HepG2 (cell line): ENCODE measurements at regions not wholly inside any gene's neighbourhood (a gene's known extent, or its start where the extent isn't known, plus 50 kb on each side); places are given as distances from the start of the nearest gene placed in this dataset.

ENCODE experiments used
- ATAC-seq: fragments of 200-7000 bp; cut with Tn5 transposase; 3 replicates; pipeline ENCODE4 v1.9.1; 2020; ENCODE audit warnings: mild to moderate bottlenecking, moderate library complexity
- BruUV-seq: library from RNA; stranded (reverse); fragments of 400-500 nt; replicated peaks from 2 replicates; lab custom pipeline; 2021; lab: Mats Ljungman, UMichigan
- CTCF ChIA-PET: fragments of 300-600 bp; formaldehyde crosslinking; extraction: SDS; loops from one replicate; lab custom pipeline; 2021; ENCODE audit warnings: low total read pairs, inconsistent platforms, low intra/inter-chr PET ratio; lab: Yijun Ruan, JAX
- POLR2A ChIA-PET: fragments of 350-600 bp; sonication (Branson Sonifier 250); formaldehyde crosslinking; loops from one replicate; lab custom pipeline; 2020; ENCODE audit warnings: antibody characterized with exemption, inconsistent platforms; lab: Yijun Ruan, JAX
- DNase-seq: peaks from one replicate; pipeline ENCODE4 v3.0.0-alpha.2; 2015; ENCODE audit warnings: low spot score
- FAIRE-seq: peaks from 3 replicates; lab custom pipeline; 2011; peaks lifted over from hg19 to GRCh38; lab: Jason Lieb, UNC
- H2AFZ ChIP-seq: one replicate; pipeline ENCODE4 v1.6.1; 2011; ENCODE audit warnings: low read length, inconsistent platforms
- H3K27ac ChIP-seq: fragments of 300-600 bp; 3 replicates; pipeline ENCODE4 v1.8.0; 2011; ENCODE audit warnings: mixed run types, mild to moderate bottlenecking, mixed read lengths, low read length, inconsistent platforms; ENCODE audit not compliant: insufficient read depth; ENCODE audit errors: extremely low read length
- H3K27me3 ChIP-seq, 2 experiments: fragments of 200-600 bp in 1 of 2; 2 replicates in 1 of 2; 3 replicates in 1 of 2; pipeline versions ENCODE4 v1.6.0 to v1.8.0; 2011; ENCODE audit warnings: low read length in 2 of 2, mild to moderate bottlenecking in 2 of 2, moderate library complexity in 2 of 2, inconsistent platforms in 1 of 2; ENCODE audit not compliant: insufficient read depth in 2 of 2, control insufficient read depth in 1 of 2
- H3K36me3 ChIP-seq, 2 experiments: fragments of 200-600 bp in 1 of 2; replicated peaks in 1 of 2; 2 replicates in 1 of 2; 3 replicates in 1 of 2; pipeline versions ENCODE4 v1.5.1 to v1.8.0; 2011; ENCODE audit warnings: low read length in 2 of 2, inconsistent platforms in 1 of 2; ENCODE audit not compliant: insufficient read depth in 2 of 2, control insufficient read depth in 1 of 2
- H3K4me1 ChIP-seq: 2 replicates; pipeline ENCODE4 v1.5.1; 2012; ENCODE audit warnings: low read length, inconsistent platforms; ENCODE audit not compliant: insufficient read depth
- H3K4me2 ChIP-seq: 2 replicates; pipeline ENCODE4 v1.6.0; 2011; ENCODE audit warnings: low read depth, low read length, inconsistent platforms
- H3K4me3 ChIP-seq, 3 experiments: fragments of 200-600 bp in 1 of 3; sonication (generic), shearing (Covaris generic) in 1 of 3; replicated peaks in 1 of 3; 2 replicates each; pipeline ENCODE4 v1.5.1; 2011 to 2016; ENCODE audit warnings: low read length in 3 of 3, inconsistent platforms in 2 of 3, low read depth in 2 of 3, mild to moderate bottlenecking in 2 of 3, control low read depth in 1 of 3, mixed read lengths in 1 of 3; ENCODE audit not compliant: insufficient read depth in 1 of 3
- H3K79me2 ChIP-seq: one replicate; pipeline ENCODE4 v1.6.1; 2011; ENCODE audit warnings: low read length, inconsistent platforms; ENCODE audit not compliant: insufficient read depth
- H3K9ac ChIP-seq: 2 replicates; pipeline ENCODE4 v1.6.0; 2011; ENCODE audit warnings: mild to moderate bottlenecking, low read depth, low read length, inconsistent platforms; ENCODE audit not compliant: insufficient read depth
- H3K9me3 ChIP-seq: 2 replicates; pipeline ENCODE4 v1.5.1; 2012; ENCODE audit warnings: mild to moderate bottlenecking, low read length
- H4K20me1 ChIP-seq: 2 replicates; pipeline ENCODE4 v1.6.0; 2011; ENCODE audit warnings: inconsistent platforms, mild to moderate bottlenecking, low read length, moderate library complexity; ENCODE audit not compliant: insufficient read depth
- ARNT ChIP-seq: fragments of 450-650 bp; IDR thresholded peaks from 2 replicates; pipeline ENCODE4 v1.6.1; 2017
- DRAP1 ChIP-seq: IDR thresholded peaks from 2 replicates; pipeline ENCODE4 v1.6.1; 2016; ENCODE audit warnings: missing genetic modification reagents, missing compliant biosample characterization
- ELF3 ChIP-seq: IDR thresholded peaks from 2 replicates; pipeline ENCODE4 v1.6.1; 2016; ENCODE audit warnings: missing genetic modification reagents, missing compliant biosample characterization
- HNRNPH1 ChIP-seq: fragments of 200-400 bp; formaldehyde crosslinking; optimal IDR thresholded peaks from 2 replicates; pipeline ENCODE3; 2017; ENCODE audit warnings: mild to moderate bottlenecking, low read depth, low read length
- JDP2 ChIP-seq: sonication (generic); formaldehyde crosslinking; IDR thresholded peaks from 2 replicates; pipeline ENCODE4 v1.8.1; 2022; ENCODE audit warnings: missing genetic modification reagents, borderline replicate concordance
- KDM6A ChIP-seq: IDR thresholded peaks from 2 replicates; pipeline ENCODE4 v1.6.1; 2016; ENCODE audit warnings: low read depth
- KLF12 ChIP-seq: sonication (generic); formaldehyde crosslinking; IDR thresholded peaks from 2 replicates; pipeline ENCODE4 v1.4.0; 2020; ENCODE audit warnings: missing genetic modification reagents, borderline replicate concordance
- KLF16 ChIP-seq, 2 experiments: sonication (generic) in 1 of 2; formaldehyde crosslinking in 1 of 2; IDR thresholded peaks; 2 replicates each; pipeline versions ENCODE4 v1.6.1 to v1.8.0; 2016 to 2023; ENCODE audit warnings: missing genetic modification reagents in 2 of 2, missing compliant biosample characterization in 1 of 2
- SNAI1 ChIP-seq: sonication (generic); formaldehyde crosslinking; IDR thresholded peaks from 2 replicates; pipeline ENCODE4 v1.5.0; 2020; ENCODE audit warnings: mild to moderate bottlenecking, missing genetic modification reagents, borderline replicate concordance
- ZBTB49 ChIP-seq: sonication (generic); formaldehyde crosslinking; IDR thresholded peaks from 2 replicates; pipeline ENCODE4 v1.4.0; 2020; ENCODE audit warnings: missing genetic modification reagents, borderline replicate concordance
- ZBTB7B ChIP-seq: sonication (generic); formaldehyde crosslinking; IDR thresholded peaks from 2 replicates; pipeline ENCODE4 v1.4.0; 2020; ENCODE audit warnings: missing genetic modification reagents
- ZNF18 ChIP-seq: sonication (generic); formaldehyde crosslinking; IDR thresholded peaks from 2 replicates; pipeline ENCODE4 v1.8.0; 2022; ENCODE audit warnings: mild to moderate bottlenecking, missing genetic modification reagents; ENCODE audit not compliant: insufficient replicate concordance
- ZNF574 ChIP-seq: sonication (generic); formaldehyde crosslinking; IDR thresholded peaks from 2 replicates; pipeline ENCODE4 v1.4.0; 2020; ENCODE audit warnings: missing genetic modification reagents
- ZNF674 ChIP-seq: sonication (generic); formaldehyde crosslinking; IDR thresholded peaks from 2 replicates; pipeline ENCODE4 v1.5.0; 2020; ENCODE audit warnings: low read depth, mild to moderate bottlenecking, missing genetic modification reagents
- ZNF776 ChIP-seq: sonication (generic); formaldehyde crosslinking; IDR thresholded peaks from 2 replicates; pipeline ENCODE4 v1.4.0; 2020; ENCODE audit warnings: mild to moderate bottlenecking, missing genetic modification reagents
- WGBS: methylation state at CpG from one replicate; pipeline ENCODE4 v1.1.6; 2017; ENCODE audit warnings: low lambda C conversion rate; 5-methylcytosine and 5-hydroxymethylcytosine counted together
- in situ Hi-C: cut with HindIII; loops from 2 replicates; pipeline ENCODE4 v1.10.0; 2017; ENCODE audit warnings: low pct_unique_long_range_greater_than_20kb; ENCODE audit not compliant: extremely low pct_ligation_motif_present
- intact Hi-C: fragments of 100-400 bp; cut with micrococcal nuclease; formaldehyde crosslinking; loops from one replicate; pipeline ENCODE4 v1.10.0; 2022; ENCODE audit not compliant: unreplicated experiment

GRCh38 chr4:34365946-34366345 lies 1878.4 kb downstream of the ARAP2 start (continued):
- TF ChIP-seq ZBTB49 (no peak), ZNF18 (CRISPR knock-in tag) (no peak), ZBTB7B (CRISPR knock-in tag) (no peak), ZNF776 (no peak), KDM6A (CRISPR knock-in tag) (no peak), KLF12 (CRISPR knock-in tag) (no peak), ELF3 (CRISPR knock-in tag) (no peak), ARNT (no peak), ZNF674 (CRISPR knock-in tag) (no peak), SNAI1 (CRISPR knock-in tag) (no peak)

GRCh38 chr4:34371676-34372075 lies 1872.6 kb downstream of the ARAP2 start:
- ChIA-PET CTCF (no interaction called here), POLR2A (no interaction called here)
- WGBS = 43% methylated on average over 2 of the region's 2 CpGs
- Histone ChIP-seq H3K4me1 (no peaks in the 10 kb centered on the region), H3K79me2 (no peaks in the 10 kb centered on the region), H3K9me3 (no peaks in the 10 kb centered on the region), H4K20me1 (no peaks in the 10 kb centered on the region), H3K27ac (no peak overlapping the region), H3K27me3 (no peaks in the 10 kb centered on the region), H2AFZ (no peak overlapping the region), H3K4me2 (no peak overlapping the region), H3K4me3 (no peak overlapping the region), H3K36me3 (no peaks in the 10 kb centered on the region), H3K9ac (no peak overlapping the region)
- no TSS peak for BruUV-seq
- in situ Hi-C loops = no loop called here
- FAIRE-seq (no peak), ATAC-seq (no peak), DNase-seq (no peak)
- intact Hi-C loops = no loop called here
- TF ChIP-seq ZBTB49 (no peak), DRAP1 (CRISPR knock-in tag) (no peak), KLF16 (CRISPR knock-in tag; IDR thresholded peaks at IDR 0.05) (no peak), JDP2 (no peak), HNRNPH1 (no peak), ZNF574 (CRISPR knock-in tag) (no peak), KDM6A (CRISPR knock-in tag) (no peak)
